Lower leg skin (tissue), 3 donors: ENCODE measurements at regions not wholly inside any gene's neighbourhood (a gene's known extent, or its start where the extent isn't known, plus 50 kb on each side); places are given as distances from the start of the nearest gene placed in this dataset.

Source experiments
- CTCF ChIP-seq, 3 donors: fragments of 450-650 bp; IDR thresholded peaks; one replicate each; pipeline ENCODE4 v1.5.1; 2016; ENCODE audit warnings: antibody characterized with exemption in 3 of 3, mild to moderate bottlenecking in 3 of 3, moderate library complexity in 2 of 3
- POLR2A ChIP-seq, 2 donors: fragments of 450-650 bp; IDR thresholded peaks; one replicate each; pipeline ENCODE4 v1.6.1; 2016 to 2017; ENCODE audit warnings: antibody characterized with exemption in 2 of 2, mild to moderate bottlenecking in 1 of 2, moderate library complexity in 1 of 2

GRCh38 chr16:62276637-62277036 lies 240.4 kb upstream of the CDH8 start:
- TF ChIP-seq CTCF (IDR thresholded peaks at IDR 0.05) (no peak), POLR2A (IDR thresholded peaks at IDR 0.05) (no peak)
